ENCODE measurements at regions not wholly inside any gene's neighbourhood (a gene's known extent, or its start where the extent isn't known, plus 50 kb on each side); places are given as distances from the start of the nearest gene placed in this dataset.

- Histone ChIP-seq H3K4me1 (no peaks in the 10 kb centered on the region), H3K4me3 (no peak overlapping the region), H3K9me3 (no peaks in the 10 kb centered on the region), H3K27ac (no peak overlapping the region), H3K27me3 (no peaks in the 10 kb centered on the region), H3K36me3 (no peaks in the 10 kb centered on the region)
- no peak for DNase-seq
- intact Hi-C loops (cut with DNase I) = no loop called here
- TF ChIP-seq POLR2A (IDR thresholded peaks at IDR 0.05) = no peak
- TF ChIP-seq CTCF (IDR thresholded peaks at IDR 0.05) = no peak
- ATAC-seq = no peak
Observed at GRCh38 chr3:35867791-35868190, 228.5 kb downstream of the ARPP21 start.

- Histone ChIP-seq H3K36me3 (no peaks in the 10 kb centered on the region), H3K4me1 (no peaks in the 10 kb centered on the region), H3K27ac (no peak overlapping the region), H3K27me3 (no peaks in the 10 kb centered on the region), H3K4me3 (no peak overlapping the region), H3K9me3 (no peaks in the 10 kb centered on the region)
- 60% methylated on average over 4 of the region's 4 CpGs for WGBS (ENCODE audit: insufficient coverage, low coverage, low lambda C conversion rate, missing lambda C conversion rate)
- TF ChIP-seq POLR2A (IDR thresholded peaks at IDR 0.05) (no peak), CTCF (IDR thresholded peaks at IDR 0.05) (no peak)
- intact Hi-C loops (cut with DNase I) = no loop called here
- no peak for ATAC-seq
- DNase-seq = no peak
Observed at GRCh38 chr3:35871009-35871408, 231.7 kb downstream of the ARPP21 start.

GRCh38 chr3:35883929-35884328 lies 244.6 kb downstream of the ARPP21 start:
- Histone ChIP-seq H3K4me3 (no peak overlapping the region), H3K27ac (no peak overlapping the region), H3K4me1 (no peaks in the 10 kb centered on the region), H3K9me3 (no peaks in the 10 kb centered on the region), H3K36me3 (no peaks in the 10 kb centered on the region), H3K27me3 (no peaks in the 10 kb centered on the region)
- intact Hi-C loops (cut with DNase I) = no loop called here
- ATAC-seq (no peak), DNase-seq (no peak)
- whole genome bisulfite sequencing (ENCODE audit: insufficient coverage, low coverage, low lambda C conversion rate, missing lambda C conversion rate) = 31% methylated on average over 1 of the region's 1 CpG
- TF ChIP-seq CTCF (IDR thresholded peaks at IDR 0.05) (no peak), POLR2A (IDR thresholded peaks at IDR 0.05) (no peak)

GRCh38 chr3:35894735-35895134 lies 255.4 kb downstream of the ARPP21 start:
- DNase-seq = no peak
- no peak for TF ChIP-seq CTCF (IDR thresholded peaks at IDR 0.05)
- no peak for TF ChIP-seq POLR2A (IDR thresholded peaks at IDR 0.05)
- Histone ChIP-seq H3K4me3 (no peak overlapping the region), H3K36me3 (no peaks in the 10 kb centered on the region), H3K27me3 (no peaks in the 10 kb centered on the region), H3K27ac (no peak overlapping the region), H3K9me3 (no peaks in the 10 kb centered on the region), H3K4me1 (no peaks in the 10 kb centered on the region)
- 74% methylated on average over 4 of the region's 5 CpGs for WGBS (ENCODE audit: insufficient coverage, low coverage, low lambda C conversion rate, missing lambda C conversion rate)
- intact Hi-C loops (cut with DNase I) = no loop called here
- ATAC-seq = no peak

GRCh38 chr3:35899245-35899644 lies 259.9 kb downstream of the ARPP21 start:
- ATAC-seq (no peak), DNase-seq (no peak)
- TF ChIP-seq POLR2A (IDR thresholded peaks at IDR 0.05) (no peak), CTCF (IDR thresholded peaks at IDR 0.05) (no peak)
- Histone ChIP-seq H3K27ac (no peak overlapping the region), H3K4me3 (no peak overlapping the region), H3K9me3 (no peaks in the 10 kb centered on the region), H3K27me3 (no peaks in the 10 kb centered on the region), H3K4me1 (no peaks in the 10 kb centered on the region), H3K36me3 (no peaks in the 10 kb centered on the region)
- intact Hi-C loops (cut with DNase I) = no loop called here
